ENCODE measurements at regions not wholly inside any gene's neighbourhood (a gene's known extent, or its start where the extent isn't known, plus 50 kb on each side); places are given as distances from the start of the nearest gene placed in this dataset.

- no peak for TF ChIP-seq CTBP2 (IDR thresholded peaks at IDR 0.05; ENCODE audit: borderline replicate concordance, insufficient read depth, insufficient read length, low read length)
- no peak for TF ChIP-seq MAX (IDR thresholded peaks at IDR 0.05)
- no peak for TF ChIP-seq PHF8 (conservative IDR thresholded peaks at IDR 0.05; ENCODE audit: low read depth, low read length)
- no peak for TF ChIP-seq GABPA (IDR thresholded peaks at IDR 0.05; ENCODE audit: borderline replicate concordance, insufficient read depth, low read length)
Measured at GRCh38 chr3:76054404-76054803, 269.1 kb upstream of the ZNF717 start (continued).

All from H1 (cell line).